Rectal smooth muscle tissue (tissue), 1 donor: ENCODE measurements at regions not wholly inside any gene's neighbourhood (a gene's known extent, or its start where the extent isn't known, plus 50 kb on each side); places are given as distances from the start of the nearest gene placed in this dataset.

Experiments
- H3K27ac ChIP-seq: one replicate; pipeline ENCODE4 v1.7.0; 2013; ENCODE audit warnings: low read depth, low read length, inconsistent platforms
- H3K27me3 ChIP-seq: one replicate; pipeline ENCODE4 v1.7.0; 2013; ENCODE audit warnings: low read length; ENCODE audit not compliant: control insufficient read depth, insufficient read depth
- H3K36me3 ChIP-seq: one replicate; pipeline ENCODE4 v1.7.0; 2013; ENCODE audit warnings: low read length; ENCODE audit not compliant: control insufficient read depth, insufficient read depth
- H3K4me1 ChIP-seq: one replicate; pipeline ENCODE4 v1.7.0; 2013; ENCODE audit warnings: low read length; ENCODE audit not compliant: control insufficient read depth, insufficient read depth
- H3K4me3 ChIP-seq: one replicate; pipeline ENCODE4 v1.7.0; 2013; ENCODE audit warnings: low read length
- H3K9ac ChIP-seq: one replicate; pipeline ENCODE4 v1.7.0; 2013; ENCODE audit warnings: low read length

DNA sequence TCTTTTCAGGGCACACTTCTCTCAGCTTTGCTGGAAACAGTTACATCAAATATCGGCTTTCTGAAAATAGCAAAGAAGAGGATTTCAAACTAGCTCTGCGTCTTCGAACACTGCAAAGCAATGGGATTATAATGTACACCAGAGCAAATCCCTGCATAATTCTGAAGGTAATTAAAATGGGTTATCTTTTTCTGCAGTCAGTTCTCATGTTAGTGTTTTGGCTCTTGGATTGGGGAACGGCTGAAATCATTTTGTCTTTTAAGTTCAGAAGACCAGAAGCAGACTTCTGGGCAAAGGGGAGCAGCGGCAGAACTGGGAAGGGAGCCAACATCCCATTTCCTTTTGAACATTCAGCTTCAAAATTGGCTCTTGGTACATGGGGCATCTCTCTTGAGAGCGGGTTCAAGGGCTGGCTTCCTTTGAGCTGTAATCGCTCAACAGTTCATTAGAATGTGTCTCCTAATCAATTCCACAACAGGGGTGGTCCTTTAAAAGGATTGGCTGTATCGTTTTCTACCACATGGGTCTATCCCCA lies 110.2 kb upstream of the MTNR1B start:
- peaks cover 8% of the 10 kb centered on the region for H3K4me1 ChIP-seq
- no peak overlapping the region for H3K4me3 ChIP-seq
- H3K27me3 ChIP-seq, result no peaks in the 10 kb centered on the region
- H3K27ac ChIP-seq, result no peak overlapping the region
- no peak overlapping the region for H3K9ac ChIP-seq
- H3K36me3 ChIP-seq, result no peaks in the 10 kb centered on the region

DNA sequence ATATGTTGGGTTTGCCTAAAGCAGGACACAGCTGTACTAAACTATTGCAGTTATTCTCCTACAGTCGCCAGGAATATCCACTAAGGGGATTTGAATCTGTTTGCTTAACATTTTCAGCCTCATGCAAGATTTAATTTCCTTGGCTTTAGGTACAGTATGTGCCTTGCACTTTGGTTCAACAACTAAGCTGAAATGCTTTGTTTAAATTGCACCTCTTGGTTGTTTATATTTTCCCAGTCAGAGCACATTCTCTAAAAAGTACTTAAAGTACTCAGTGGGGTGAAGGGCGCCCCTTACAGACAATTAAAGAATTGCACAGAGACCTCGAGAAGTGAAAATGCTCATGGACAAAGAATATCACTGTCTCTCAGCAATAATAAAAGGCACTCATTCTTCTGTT lies 107.8 kb upstream of the MTNR1B start:
- Histone ChIP-seq H3K36me3 (no peaks in the 10 kb centered on the region), H3K4me1 (peaks cover 10% of the 10 kb centered on the region), H3K27ac (no peak overlapping the region), H3K9ac (no peak overlapping the region), H3K4me3 (no peak overlapping the region), H3K27me3 (no peaks in the 10 kb centered on the region)

DNA sequence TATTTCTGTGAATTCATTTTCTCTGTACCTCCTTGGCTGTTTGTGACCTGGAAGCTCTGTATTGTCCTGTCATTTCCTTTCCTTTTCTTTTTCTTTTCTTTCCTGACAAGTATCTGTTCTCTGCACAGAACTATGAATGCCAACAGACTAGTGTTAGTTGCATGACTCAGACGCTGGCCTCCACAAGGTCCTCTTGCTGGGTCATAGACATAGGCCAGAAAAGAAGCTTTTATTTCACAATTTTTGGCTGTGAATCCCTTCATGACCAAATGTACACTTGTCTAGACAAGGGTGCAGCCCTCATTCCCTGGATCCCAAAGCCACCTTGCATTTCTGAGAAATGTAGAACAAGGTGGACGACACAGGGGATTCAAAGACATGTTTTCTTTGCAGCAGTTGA lies 104.1 kb upstream of the MTNR1B start:
- Histone ChIP-seq H3K4me3 (no peak overlapping the region), H3K36me3 (no peaks in the 10 kb centered on the region), H3K27ac (no peak overlapping the region), H3K27me3 (no peaks in the 10 kb centered on the region), H3K9ac (no peak overlapping the region), H3K4me1 (peaks cover 19% of the 10 kb centered on the region)

GRCh38 chr11:92866679-92867282 lies 102.7 kb upstream of the MTNR1B start:
- no peaks in the 10 kb centered on the region for H3K36me3 ChIP-seq
- H3K27ac ChIP-seq, result no peak overlapping the region
- peaks cover 12% of the 10 kb centered on the region for H3K4me1 ChIP-seq
- H3K4me3 ChIP-seq, result no peak overlapping the region
- H3K27me3 ChIP-seq, result no peaks in the 10 kb centered on the region
- H3K9ac ChIP-seq, result no peak overlapping the region

DNA sequence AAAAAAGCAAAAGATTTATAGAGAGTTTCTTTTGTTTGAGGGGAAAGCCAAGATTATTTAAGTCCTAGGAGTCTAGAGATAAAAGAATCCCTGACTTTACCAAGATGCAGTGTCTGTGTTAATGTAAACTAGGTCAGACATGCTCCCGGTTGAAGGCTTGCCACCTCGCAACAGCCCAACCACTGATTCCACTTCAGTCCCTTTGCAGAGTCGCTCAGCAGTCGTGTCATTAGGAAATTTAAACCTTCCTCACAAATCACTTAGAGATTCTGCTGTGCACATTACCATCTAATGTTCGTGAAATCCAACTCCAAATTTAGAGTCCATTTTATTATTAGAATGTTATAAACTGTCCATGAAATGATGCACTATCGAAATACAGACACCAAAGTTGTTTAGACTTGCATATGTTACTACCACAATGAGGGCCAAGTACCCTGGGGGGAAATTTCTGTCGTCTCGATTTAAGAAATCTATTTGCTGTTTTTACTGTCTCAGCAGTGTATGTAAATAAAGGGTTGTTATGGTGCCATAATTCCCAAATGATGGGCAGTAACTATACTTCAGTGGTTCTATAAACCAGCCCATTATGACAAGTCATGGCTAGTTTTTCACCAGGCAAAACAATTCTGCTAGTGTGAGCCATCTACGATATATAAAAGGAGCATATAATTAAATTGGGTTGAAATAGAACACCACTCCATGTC lies 101.4 kb upstream of the MTNR1B start:
- Histone ChIP-seq H3K9ac (no peak overlapping the region), H3K27me3 (no peaks in the 10 kb centered on the region), H3K27ac (peak overlapping the region; percentile 28), H3K4me1 (peaks cover 11% of the 10 kb centered on the region), H3K4me3 (no peak overlapping the region), H3K36me3 (no peaks in the 10 kb centered on the region)

DNA sequence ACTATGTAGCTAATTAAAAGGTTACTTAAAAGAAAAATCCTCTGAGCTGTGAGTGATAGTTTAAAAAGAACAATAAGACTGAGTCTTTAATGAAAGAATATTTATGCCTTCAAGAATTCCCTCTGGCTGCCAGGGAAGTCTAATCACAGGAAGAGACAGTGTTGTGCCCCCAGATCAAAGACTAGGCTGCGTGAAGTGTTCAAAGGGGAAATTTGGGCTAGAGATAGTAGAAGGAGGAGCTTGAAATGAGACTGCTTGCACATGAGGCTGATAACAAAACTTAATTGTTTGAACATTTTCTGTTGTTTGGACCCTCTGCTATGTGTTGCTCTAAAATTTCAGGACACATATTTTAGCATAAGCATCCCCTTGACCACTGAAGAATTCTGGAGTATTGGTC lies 99.7 kb upstream of the MTNR1B start:
- Histone ChIP-seq H3K4me3 (no peak overlapping the region), H3K27ac (no peak overlapping the region), H3K36me3 (no peaks in the 10 kb centered on the region), H3K4me1 (peaks cover 11% of the 10 kb centered on the region), H3K27me3 (no peaks in the 10 kb centered on the region), H3K9ac (no peak overlapping the region)

DNA sequence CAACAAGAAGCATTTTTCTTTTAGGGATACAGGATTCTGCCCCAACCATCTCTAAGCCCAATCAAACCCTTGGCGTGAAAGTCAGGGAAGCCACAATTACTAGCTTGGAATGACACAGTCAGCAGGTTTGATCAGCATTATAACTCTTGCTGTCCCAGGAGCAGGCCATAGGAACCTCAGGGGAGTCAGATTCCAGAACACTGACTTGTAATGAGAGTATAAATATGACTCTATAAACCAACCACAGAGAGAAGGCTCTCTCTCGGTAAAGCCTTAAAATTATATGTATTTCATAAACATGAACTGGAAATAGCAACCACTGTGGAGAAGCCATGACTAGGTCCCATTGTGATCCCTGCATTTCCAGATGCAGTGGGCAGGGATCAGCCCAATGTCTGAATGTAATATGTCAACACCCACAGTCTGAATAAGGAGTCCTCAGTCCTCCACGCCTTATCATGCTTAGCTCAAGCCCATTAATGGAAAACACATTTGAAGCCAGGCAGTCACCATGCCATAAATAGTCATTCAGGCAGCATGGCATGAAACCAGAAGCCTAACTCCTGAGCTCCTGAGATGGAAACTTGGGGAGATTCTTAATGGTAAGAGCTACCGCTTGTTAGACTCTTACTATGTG lies 99.1 kb upstream of the MTNR1B start:
- Histone ChIP-seq H3K4me3 (no peak overlapping the region), H3K27ac (no peak overlapping the region), H3K27me3 (no peaks in the 10 kb centered on the region), H3K4me1 (peaks cover 11% of the 10 kb centered on the region), H3K9ac (no peak overlapping the region), H3K36me3 (no peaks in the 10 kb centered on the region)

DNA sequence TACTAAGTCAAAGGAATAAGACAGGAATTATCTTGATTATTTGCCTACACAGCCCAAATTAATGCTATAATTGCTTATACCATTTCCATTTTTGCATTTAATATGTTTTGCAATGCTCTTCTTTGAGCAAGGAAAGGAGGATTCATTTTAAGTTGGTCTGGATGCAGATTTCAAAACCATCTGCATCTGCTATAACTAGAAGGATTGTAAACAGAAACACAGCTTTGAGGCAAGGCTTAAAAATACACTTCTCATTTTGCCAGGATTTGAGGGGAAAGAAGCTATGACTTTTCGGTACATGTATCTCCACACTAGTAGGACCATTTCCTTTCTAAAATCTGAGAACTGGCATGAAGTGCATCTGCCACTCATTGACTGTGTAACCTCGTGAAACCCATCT lies 95.9 kb upstream of the MTNR1B start:
- Histone ChIP-seq H3K36me3 (no peaks in the 10 kb centered on the region), H3K27me3 (no peaks in the 10 kb centered on the region), H3K9ac (no peak overlapping the region), H3K4me3 (no peak overlapping the region), H3K4me1 (no peaks in the 10 kb centered on the region), H3K27ac (no peak overlapping the region)

DNA sequence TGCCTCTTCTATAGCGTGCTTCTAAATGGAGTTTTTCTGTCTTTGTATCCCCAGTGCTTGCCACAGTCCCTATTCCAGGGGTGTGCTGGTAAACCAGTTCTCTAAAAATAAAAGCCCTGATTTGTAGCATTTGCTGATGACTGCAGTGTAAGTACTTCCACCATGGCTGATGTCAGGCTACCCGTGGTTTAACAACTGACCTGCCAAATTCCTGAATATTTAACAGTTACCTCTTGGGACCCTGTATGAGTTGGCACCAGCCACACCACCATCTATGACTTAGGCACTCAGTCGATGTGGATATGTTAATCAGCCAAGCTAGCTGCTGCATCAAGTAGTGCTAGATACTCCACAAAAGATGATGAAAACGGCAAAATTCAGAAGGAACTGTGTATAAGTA lies 94.0 kb upstream of the MTNR1B start:
- Histone ChIP-seq H3K4me1 (no peaks in the 10 kb centered on the region), H3K27ac (no peak overlapping the region), H3K36me3 (no peaks in the 10 kb centered on the region), H3K27me3 (no peaks in the 10 kb centered on the region), H3K4me3 (no peak overlapping the region), H3K9ac (no peak overlapping the region)

GRCh38 chr11:92879086-92879485 lies 90.4 kb upstream of the MTNR1B start:
- no peak overlapping the region for H3K4me3 ChIP-seq
- no peaks in the 10 kb centered on the region for H3K36me3 ChIP-seq
- no peaks in the 10 kb centered on the region for H3K27me3 ChIP-seq
- no peak overlapping the region for H3K27ac ChIP-seq
- H3K4me1 ChIP-seq, result no peaks in the 10 kb centered on the region
- no peak overlapping the region for H3K9ac ChIP-seq

GRCh38 chr11:92880381-92880780 lies 89.1 kb upstream of the MTNR1B start:
- no peaks in the 10 kb centered on the region for H3K27me3 ChIP-seq
- no peak overlapping the region for H3K27ac ChIP-seq

DNA sequence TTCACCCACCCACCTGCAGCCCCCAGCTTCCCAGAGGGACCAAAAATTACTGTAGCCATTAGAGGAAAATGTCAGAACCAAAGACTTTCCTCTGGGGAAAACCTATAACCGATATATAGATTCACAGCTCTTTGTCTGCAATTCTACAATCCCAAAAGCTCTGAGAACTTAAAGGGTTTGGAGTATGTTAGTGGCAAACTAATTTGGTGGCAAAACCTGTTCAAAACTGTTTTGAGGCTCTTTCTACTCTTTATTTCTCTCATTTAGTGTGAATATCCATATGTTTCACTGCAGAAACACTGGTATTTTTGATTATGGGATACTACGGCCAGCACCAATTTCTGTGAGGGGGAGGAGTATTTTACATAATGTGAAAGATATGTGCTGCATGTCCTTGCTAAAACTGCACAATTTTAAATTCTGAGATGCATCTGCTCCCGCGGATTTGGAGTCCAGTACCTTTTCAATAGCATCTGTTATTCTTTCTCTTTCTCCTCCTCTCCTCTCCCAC lies 87.5 kb upstream of the MTNR1B start:
- no peaks in the 10 kb centered on the region for H3K36me3 ChIP-seq
- no peaks in the 10 kb centered on the region for H3K27me3 ChIP-seq
- H3K27ac ChIP-seq, result no peak overlapping the region
- H3K9ac ChIP-seq, result no peak overlapping the region
- H3K4me3 ChIP-seq, result no peak overlapping the region
- H3K4me1 ChIP-seq, result no peaks in the 10 kb centered on the region

More at GRCh38 chr11:92880381-92880780, 89.1 kb upstream of the MTNR1B start:
- no peaks in the 10 kb centered on the region for H3K4me1 ChIP-seq
- H3K4me3 ChIP-seq, result no peak overlapping the region
- H3K9ac ChIP-seq, result no peak overlapping the region
- H3K36me3 ChIP-seq, result no peaks in the 10 kb centered on the region
